OCI-LY7 (cell line): ENCODE measurements at regions not wholly inside any gene's neighbourhood (a gene's known extent, or its start where the extent isn't known, plus 50 kb on each side); places are given as distances from the start of the nearest gene placed in this dataset.

Source experiments
- BruUV-seq: library from RNA; stranded (reverse); fragments of 400-500 nt; replicated peaks from 2 replicates; lab custom pipeline; 2021; lab: Mats Ljungman, UMichigan
- CTCF ChIA-PET: fragments of 300-600 bp; sonication (Branson Sonifier 250); formaldehyde crosslinking; loops from one replicate; lab custom pipeline; 2022; ENCODE audit warnings: antibody characterized with exemption; ENCODE audit not compliant: unreplicated experiment; lab: Charles Lee
- POLR2A ChIA-PET: fragments of 300-600 bp; sonication (Branson Sonifier 250); formaldehyde crosslinking; loops from one replicate; lab custom pipeline; 2022; ENCODE audit warnings: antibody characterized with exemption; lab: Charles Lee
- DNase-seq: peaks from one replicate; pipeline ENCODE4 v3.0.0-alpha.2; 2015; ENCODE audit warnings: low spot score
- H2AFZ ChIP-seq: fragments of 200-600 bp; sonication (generic), shearing (Covaris generic); 2 replicates; pipeline ENCODE4 v1.6.1; 2014; ENCODE audit warnings: mild to moderate bottlenecking, antibody characterized with exemption, low read length, moderate library complexity
- H3K27ac ChIP-seq: fragments of 200-600 bp; sonication (generic); 2 replicates; pipeline ENCODE4 v1.5.1; 2014; ENCODE audit warnings: mixed run types, low read depth, mild to moderate bottlenecking, moderate library complexity, low read length, inconsistent platforms; ENCODE audit not compliant: poor library complexity, severe bottlenecking
- H3K36me3 ChIP-seq: fragments of 200-600 bp; sonication (generic); 2 replicates; pipeline ENCODE4 v1.6.1; 2014; ENCODE audit warnings: mild to moderate bottlenecking, antibody characterized with exemption, low read length, moderate library complexity, mixed read lengths; ENCODE audit not compliant: insufficient read depth
- H3K4me1 ChIP-seq: fragments of 200-600 bp; sonication (generic); 2 replicates; pipeline ENCODE4 v1.5.1; 2014; ENCODE audit warnings: mild to moderate bottlenecking, low read length; ENCODE audit not compliant: insufficient read depth, poor library complexity, severe bottlenecking
- H3K4me2 ChIP-seq: fragments of 200-600 bp; sonication (generic); 2 replicates; pipeline ENCODE4 v1.6.1; 2014; ENCODE audit warnings: mild to moderate bottlenecking, low read length
- H3K4me3 ChIP-seq: fragments of 200-600 bp; sonication (generic); 2 replicates; pipeline ENCODE4 v1.5.1; 2014; ENCODE audit warnings: mild to moderate bottlenecking, low read depth, low read length; ENCODE audit not compliant: poor library complexity, severe bottlenecking
- H3K79me2 ChIP-seq: fragments of 200-600 bp; sonication (generic); 2 replicates; pipeline ENCODE4 v1.6.1; 2016; ENCODE audit warnings: low read depth, mild to moderate bottlenecking, low read length, moderate library complexity, mixed read lengths; ENCODE audit not compliant: insufficient read depth
- H3K9me2 ChIP-seq: fragments of 200-600 bp; sonication (generic); 2 replicates; pipeline ENCODE4 v1.6.1; 2016; ENCODE audit warnings: mild to moderate bottlenecking, low read length, mixed read lengths; ENCODE audit not compliant: insufficient read depth
- H3K9me3 ChIP-seq: fragments of 200-600 bp; sonication (generic); 2 replicates; pipeline ENCODE4 v1.6.1; 2014; ENCODE audit warnings: mild to moderate bottlenecking, mixed run types, low read length, mixed read lengths
- H4K20me1 ChIP-seq: fragments of 200-600 bp; sonication (generic); 2 replicates; pipeline ENCODE4 v1.6.1; 2014; ENCODE audit warnings: mild to moderate bottlenecking, antibody characterized with exemption, low read length, moderate library complexity, mixed read lengths; ENCODE audit not compliant: insufficient read depth
- CTCF ChIP-seq: fragments of 200-600 bp; sonication (generic); conservative IDR thresholded peaks from 2 replicates; pipeline ENCODE4 v1.5.1; 2014; ENCODE audit warnings: mild to moderate bottlenecking, antibody characterized with exemption, low read length, moderate library complexity, mixed read lengths
- EZH2phosphoT487 ChIP-seq: fragments of 200-600 bp; sonication (generic); IDR thresholded peaks from 2 replicates; pipeline ENCODE4 v1.6.1; 2018; ENCODE audit warnings: low read depth, borderline replicate concordance, mild to moderate bottlenecking, mixed run types, antibody characterized with exemption, low read length, moderate library complexity, mixed read lengths
- intact Hi-C: fragments of 100-400 bp; cut with micrococcal nuclease; formaldehyde crosslinking; loops from one replicate; pipeline ENCODE4 v1.10.0; 2022; ENCODE audit not compliant: unreplicated experiment

- H3K4me3 ChIP-seq: no peak overlapping the region
- no peak overlapping the region for H3K27ac ChIP-seq
- BruUV-seq: no TSS peak
- CTCF ChIA-PET: no interaction called here
- no peak overlapping the region for H3K4me2 ChIP-seq
- no peaks in the 10 kb centered on the region for H3K9me2 ChIP-seq
- TF ChIP-seq CTCF (no peak), EZH2phosphoT487 (no peak)
- H3K4me1 ChIP-seq: no peaks in the 10 kb centered on the region
- POLR2A ChIA-PET: no interaction called here
- no peaks in the 10 kb centered on the region for H4K20me1 ChIP-seq
- DNase-seq: no peak
- H3K36me3 ChIP-seq: no peaks in the 10 kb centered on the region
- intact Hi-C loops: no loop called here
- H3K79me2 ChIP-seq: no peaks in the 10 kb centered on the region
- H2AFZ ChIP-seq: no peak overlapping the region
- H3K9me3 ChIP-seq: no peaks in the 10 kb centered on the region
Measured at GRCh38 chrX:65608026-65608425, 59.4 kb upstream of the MSN start.

- Histone ChIP-seq H3K36me3 (no peaks in the 10 kb centered on the region), H3K4me2 (no peak overlapping the region), H3K27ac (no peak overlapping the region), H3K9me3 (no peaks in the 10 kb centered on the region), H3K9me2 (no peaks in the 10 kb centered on the region), H3K79me2 (no peaks in the 10 kb centered on the region), H3K4me3 (no peak overlapping the region), H2AFZ (no peak overlapping the region), H4K20me1 (no peaks in the 10 kb centered on the region), H3K4me1 (no peaks in the 10 kb centered on the region)
- no TSS peak for BruUV-seq
- ChIA-PET POLR2A (no interaction called here), CTCF (no interaction called here)
- intact Hi-C loops: no loop called here
- TF ChIP-seq CTCF (no peak), EZH2phosphoT487 (no peak)
- no peak for DNase-seq
Measured at GRCh38 chrX:65607070-65607742, 60.2 kb upstream of the MSN start.

- no TSS peak for BruUV-seq
- intact Hi-C loops: no loop called here
- TF ChIP-seq CTCF (no peak), EZH2phosphoT487 (no peak)
- Histone ChIP-seq H3K9me2 (no peaks in the 10 kb centered on the region), H3K4me3 (no peak overlapping the region), H3K79me2 (no peaks in the 10 kb centered on the region), H3K27ac (no peak overlapping the region), H3K9me3 (no peaks in the 10 kb centered on the region), H2AFZ (no peak overlapping the region), H3K4me2 (no peak overlapping the region), H3K4me1 (peaks cover 6% of the 10 kb centered on the region), H4K20me1 (no peaks in the 10 kb centered on the region), H3K36me3 (no peaks in the 10 kb centered on the region)
- POLR2A ChIA-PET: interaction anchor here (0.5 kb wide), 1 partner anchor 610 kb away, joined by 8 read pairs; no protein-coding TSS in a partner anchor
- CTCF ChIA-PET: no interaction called here
- no peak for DNase-seq
Measured at GRCh38 chrX:65602221-65602560, 65.3 kb upstream of the MSN start.
